ENCODE measurements at regions not wholly inside any gene's neighbourhood (a gene's known extent, or its start where the extent isn't known, plus 50 kb on each side); places are given as distances from the start of the nearest gene placed in this dataset.

- intact Hi-C loops (cut with DNase I) = no loop called here
- Histone ChIP-seq H3K4me3 (no peak overlapping the region), H3K9me3 (no peaks in the 10 kb centered on the region), H3K36me3 (no peaks in the 10 kb centered on the region), H3K27ac (no peak overlapping the region), H3K27me3 (no peaks in the 10 kb centered on the region), H3K4me1 (no peaks in the 10 kb centered on the region)
- DNase-seq = no peak
- TF ChIP-seq CTCF (IDR thresholded peaks at IDR 0.05) (no peak), POLR2A (IDR thresholded peaks at IDR 0.05) (no peak)
- WGBS, 2 donors = 25 to 29% methylated on average over 2 of the region's 2 CpGs
Observed at GRCh38 chr6:72530152-72530551, 91.7 kb upstream of the KCNQ5 start.

- intact Hi-C loops (cut with DNase I) = no loop called here
- H3K27me3 ChIP-seq = no peaks in the 10 kb centered on the region
- H3K4me3 ChIP-seq = no peak overlapping the region
- H3K36me3 ChIP-seq = no peaks in the 10 kb centered on the region
- no peaks in the 10 kb centered on the region for H3K9me3 ChIP-seq
- TF ChIP-seq CTCF (IDR thresholded peaks at IDR 0.05) = no peak
- TF ChIP-seq POLR2A (IDR thresholded peaks at IDR 0.05) = no peak
- H3K27ac ChIP-seq = no peak overlapping the region
- 41 to 65% methylated on average over 3 of the region's 3 CpGs for WGBS, 2 donors
- no peaks in the 10 kb centered on the region for H3K4me1 ChIP-seq
- no peak for DNase-seq
Observed at GRCh38 chr6:72530750-72531149, 91.1 kb upstream of the KCNQ5 start.

GRCh38 chr6:72533606-72534005, 88.3 kb upstream of the KCNQ5 start:
- intact Hi-C loops (cut with DNase I) = no loop called here
- no peak overlapping the region for H3K27ac ChIP-seq
- H3K4me1 ChIP-seq = no peaks in the 10 kb centered on the region
- no peak overlapping the region for H3K4me3 ChIP-seq
- no peak for DNase-seq
- TF ChIP-seq POLR2A (IDR thresholded peaks at IDR 0.05) = no peak
- TF ChIP-seq CTCF (IDR thresholded peaks at IDR 0.05) = no peak
- no peaks in the 10 kb centered on the region for H3K9me3 ChIP-seq
- no peaks in the 10 kb centered on the region for H3K27me3 ChIP-seq
- H3K36me3 ChIP-seq = no peaks in the 10 kb centered on the region

- no peaks in the 10 kb centered on the region for H3K27me3 ChIP-seq
- H3K4me1 ChIP-seq = no peaks in the 10 kb centered on the region
- TF ChIP-seq POLR2A (IDR thresholded peaks at IDR 0.05) = no peak
- no peak for TF ChIP-seq CTCF (IDR thresholded peaks at IDR 0.05)
- no peak overlapping the region for H3K27ac ChIP-seq
- no peaks in the 10 kb centered on the region for H3K36me3 ChIP-seq
- intact Hi-C loops (cut with DNase I) = no loop called here
- no peak overlapping the region for H3K4me3 ChIP-seq
- no peak for DNase-seq
- H3K9me3 ChIP-seq = no peaks in the 10 kb centered on the region
Observed at GRCh38 chr6:72534236-72534635, 87.6 kb upstream of the KCNQ5 start.

- Histone ChIP-seq H3K27me3 (no peaks in the 10 kb centered on the region), H3K27ac (no peak overlapping the region), H3K4me1 (no peaks in the 10 kb centered on the region), H3K4me3 (no peak overlapping the region), H3K9me3 (no peaks in the 10 kb centered on the region), H3K36me3 (no peaks in the 10 kb centered on the region)
- DNase-seq = no peak
- WGBS, 2 donors = 29 to 40% methylated on average over 3 of the region's 3 CpGs
- TF ChIP-seq POLR2A (IDR thresholded peaks at IDR 0.05) (no peak), CTCF (IDR thresholded peaks at IDR 0.05) (no peak)
- intact Hi-C loops (cut with DNase I) = no loop called here
Observed at GRCh38 chr6:72535124-72535523, 86.7 kb upstream of the KCNQ5 start.

All from esophagus squamous epithelium (tissue), 5 donors.